ENCODE measurements at regions not wholly inside any gene's neighbourhood (a gene's known extent, or its start where the extent isn't known, plus 50 kb on each side); places are given as distances from the start of the nearest gene placed in this dataset.
"Not testable (repeated sequence)": the region's sequence is repeated elsewhere in the genome, so short reads cannot be mapped to it uniquely, and the experiment has no call there.

- Mint-ChIP-seq H3K4me1 (ENCODE audit: low read depth) (no peaks in the 10 kb centered on the region), H3K27me3 (ENCODE audit: low read depth) (peaks cover 26% of the 10 kb centered on the region), H3K4me3 (no peak overlapping the region), H3K36me3 (ENCODE audit: insufficient read depth in 2 of 2) (no peaks in the 10 kb centered on the region), H3K27ac (no peak overlapping the region), H3K9me3 (peaks cover 0 to 2% of the 10 kb centered on the region in 2 donors)
- no peak for DNase-seq
- ATAC-seq (replicated peaks in 1 of 2): no peak
Measured at GRCh38 chr16:5228369-5228768, 130.8 kb upstream of the EEF2KMT start.

- Mint-ChIP-seq H3K27me3 (ENCODE audit: low read depth) (peaks cover 17% of the 10 kb centered on the region), H3K27ac (no peak overlapping the region), H3K36me3 (ENCODE audit: insufficient read depth in 2 of 2) (no peaks in the 10 kb centered on the region), H3K4me3 (no peak overlapping the region), H3K4me1 (ENCODE audit: low read depth) (no peaks in the 10 kb centered on the region), H3K9me3 (peaks cover 0 to 2% of the 10 kb centered on the region in 2 donors)
- ATAC-seq (replicated peaks in 1 of 2): no peak
- no peak for DNase-seq
Measured at GRCh38 chr16:5225931-5226655, 128.5 kb upstream of the EEF2KMT start.

GRCh38 chr16:5222761-5223160 lies 125.2 kb upstream of the EEF2KMT start:
- Mint-ChIP-seq H3K4me1 (ENCODE audit: low read depth) (no peaks in the 10 kb centered on the region), H3K36me3 (ENCODE audit: insufficient read depth in 2 of 2) (no peaks in the 10 kb centered on the region), H3K9me3 (no peaks in the 10 kb centered on the region), H3K27ac (no peak overlapping the region), H3K27me3 (ENCODE audit: low read depth) (peaks cover 17% of the 10 kb centered on the region), H3K4me3 (no peak overlapping the region)
- ATAC-seq (replicated peaks in 1 of 2) (no peak), DNase-seq (no peak)

- not testable (repeated sequence) for ATAC-seq (replicated peaks in 1 of 2); H3K4me3 Mint-ChIP-seq; H3K4me1 Mint-ChIP-seq (ENCODE audit: low read depth); H3K27me3 Mint-ChIP-seq (ENCODE audit: low read depth); H3K36me3 Mint-ChIP-seq (ENCODE audit: insufficient read depth in 2 of 2); H3K9me3 Mint-ChIP-seq; H3K27ac Mint-ChIP-seq; DNase-seq
Measured at GRCh38 chr16:5221831-5222230, 124.2 kb upstream of the EEF2KMT start.

- Mint-ChIP-seq H3K9me3 (no peaks in the 10 kb centered on the region), H3K36me3 (ENCODE audit: insufficient read depth in 2 of 2) (no peaks in the 10 kb centered on the region), H3K4me3 (no peak overlapping the region), H3K4me1 (ENCODE audit: low read depth) (no peaks in the 10 kb centered on the region), H3K27me3 (ENCODE audit: low read depth) (peaks cover 8% of the 10 kb centered on the region), H3K27ac (no peak overlapping the region)
- ATAC-seq (replicated peaks in 1 of 2): no peak
- DNase-seq: no peak
Measured at GRCh38 chr16:5220705-5221104, 123.1 kb upstream of the EEF2KMT start.

GRCh38 chr16:5216441-5217080 lies 119.0 kb upstream of the EEF2KMT start:
- DNase-seq (no peak), ATAC-seq (replicated peaks in 1 of 2) (no peak)
- H3K27ac Mint-ChIP-seq: no peak overlapping the region
- H3K4me1 Mint-ChIP-seq (ENCODE audit: low read depth): no peaks in the 10 kb centered on the region
- H3K4me3 Mint-ChIP-seq: no peak overlapping the region
- H3K27me3 Mint-ChIP-seq (ENCODE audit: low read depth): peaks cover 29% of the 10 kb centered on the region
- no peaks in the 10 kb centered on the region for H3K9me3 Mint-ChIP-seq
- H3K36me3 Mint-ChIP-seq (ENCODE audit: insufficient read depth in 2 of 2): no peaks in the 10 kb centered on the region

- H3K4me3 Mint-ChIP-seq: no peak overlapping the region
- H3K27ac Mint-ChIP-seq: no peak overlapping the region
- H3K4me1 Mint-ChIP-seq (ENCODE audit: low read depth): no peaks in the 10 kb centered on the region
- DNase-seq: no peak
- H3K27me3 Mint-ChIP-seq (ENCODE audit: low read depth): peaks cover 29% of the 10 kb centered on the region
- no peak for ATAC-seq (replicated peaks in 1 of 2)
- no peaks in the 10 kb centered on the region for H3K36me3 Mint-ChIP-seq (ENCODE audit: insufficient read depth in 2 of 2)
- no peaks in the 10 kb centered on the region for H3K9me3 Mint-ChIP-seq
Measured at GRCh38 chr16:5215901-5216300, 118.3 kb upstream of the EEF2KMT start.

GRCh38 chr16:5214466-5214865 lies 116.9 kb upstream of the EEF2KMT start:
- DNase-seq (no peak), ATAC-seq (replicated peaks in 1 of 2) (no peak)
- Mint-ChIP-seq H3K27me3 (ENCODE audit: low read depth) (peaks cover 37% of the 10 kb centered on the region), H3K9me3 (no peaks in the 10 kb centered on the region), H3K4me3 (no peak overlapping the region), H3K36me3 (ENCODE audit: insufficient read depth in 2 of 2) (no peaks in the 10 kb centered on the region), H3K27ac (no peak overlapping the region), H3K4me1 (ENCODE audit: low read depth) (no peaks in the 10 kb centered on the region)

GRCh38 chr16:5212501-5212900 lies 114.9 kb upstream of the EEF2KMT start:
- H3K27ac Mint-ChIP-seq; ATAC-seq (replicated peaks in 1 of 2); DNase-seq; H3K36me3 Mint-ChIP-seq (ENCODE audit: insufficient read depth in 2 of 2); H3K4me3 Mint-ChIP-seq; H3K9me3 Mint-ChIP-seq; H3K4me1 Mint-ChIP-seq (ENCODE audit: low read depth): not testable (repeated sequence)
- H3K27me3 Mint-ChIP-seq (ENCODE audit: low read depth): peaks cover 37% of the 10 kb centered on the region

- DNase-seq; H3K27ac Mint-ChIP-seq; H3K36me3 Mint-ChIP-seq (ENCODE audit: insufficient read depth in 2 of 2); H3K4me1 Mint-ChIP-seq (ENCODE audit: low read depth); H3K4me3 Mint-ChIP-seq; H3K9me3 Mint-ChIP-seq; ATAC-seq (replicated peaks in 1 of 2): not testable (repeated sequence)
- peaks cover 21% of the 10 kb centered on the region for H3K27me3 Mint-ChIP-seq (ENCODE audit: low read depth)
Measured at GRCh38 chr16:5207862-5208498, 110.4 kb upstream of the EEF2KMT start.

GRCh38 chr16:5207001-5207523 lies 109.5 kb upstream of the EEF2KMT start:
- H3K4me1 Mint-ChIP-seq (ENCODE audit: low read depth): no peaks in the 10 kb centered on the region
- H3K27ac Mint-ChIP-seq: no peak overlapping the region
- no peak for DNase-seq
- ATAC-seq (replicated peaks in 1 of 2): no peak
- H3K36me3 Mint-ChIP-seq (ENCODE audit: insufficient read depth in 2 of 2): no peaks in the 10 kb centered on the region
- no peak overlapping the region for H3K4me3 Mint-ChIP-seq
- H3K9me3 Mint-ChIP-seq: no peaks in the 10 kb centered on the region
- peaks cover 12% of the 10 kb centered on the region for H3K27me3 Mint-ChIP-seq (ENCODE audit: low read depth)

GRCh38 chr16:5206331-5206990 lies 108.9 kb upstream of the EEF2KMT start:
- H3K27me3 Mint-ChIP-seq (ENCODE audit: low read depth): peaks cover 7% of the 10 kb centered on the region
- no peaks in the 10 kb centered on the region for H3K9me3 Mint-ChIP-seq
- no peak overlapping the region for H3K27ac Mint-ChIP-seq
- DNase-seq (no peak), ATAC-seq (replicated peaks in 1 of 2) (no peak)
- H3K4me1 Mint-ChIP-seq (ENCODE audit: low read depth): no peaks in the 10 kb centered on the region
- no peak overlapping the region for H3K4me3 Mint-ChIP-seq
- no peaks in the 10 kb centered on the region for H3K36me3 Mint-ChIP-seq (ENCODE audit: insufficient read depth in 2 of 2)
